Uterus (tissue), 2 donors: ENCODE measurements at regions not wholly inside any gene's neighbourhood (a gene's known extent, or its start where the extent isn't known, plus 50 kb on each side); places are given as distances from the start of the nearest gene placed in this dataset.

ENCODE experiments used
- CTCF ChIP-seq, 4 experiments: fragments of 200-600 bp in 2 of 4; fragments of 450-650 bp in 2 of 4; sonication (generic) in 2 of 4; IDR thresholded peaks; one replicate each; pipeline ENCODE4 v1.5.1; 2016 to 2019; ENCODE audit warnings: antibody characterized with exemption in 4 of 4, mild to moderate bottlenecking in 2 of 4, moderate library complexity in 1 of 4
- POLR2A ChIP-seq, 2 donors: fragments of 450-650 bp; IDR thresholded peaks; one replicate each; pipeline ENCODE4 v1.6.1; 2016; ENCODE audit warnings: antibody characterized with exemption in 2 of 2, mild to moderate bottlenecking in 1 of 2, moderate library complexity in 1 of 2

GRCh38 chr6:3614918-3615317 is 136.6 kb downstream of the PXDC1 start:
- no peak for TF ChIP-seq CTCF (IDR thresholded peaks at IDR 0.05)
- no peak for TF ChIP-seq POLR2A (IDR thresholded peaks at IDR 0.05)
